Osteocyte (in vitro differentiated cells): ENCODE measurements at regions not wholly inside any gene's neighbourhood (a gene's known extent, or its start where the extent isn't known, plus 50 kb on each side); places are given as distances from the start of the nearest gene placed in this dataset.

Experiments
- DNase-seq: peaks from one replicate; pipeline ENCODE4 v3.0.0; 2021; ENCODE audit warnings: mixed read lengths; ENCODE audit not compliant: unreplicated experiment; ENCODE audit errors: extremely low spot score
- H3K27ac Mint-ChIP-seq: one replicate; pipeline ENCODE4 v1.8.0; 2021; ENCODE audit warnings: mild to moderate bottlenecking, mixed read lengths; ENCODE audit not compliant: unreplicated experiment
- H3K27me3 Mint-ChIP-seq: one replicate; pipeline ENCODE4 v1.8.0; 2021; ENCODE audit warnings: mixed read lengths; ENCODE audit not compliant: unreplicated experiment
- H3K36me3 Mint-ChIP-seq: one replicate; pipeline ENCODE4 v1.8.0; 2021; ENCODE audit warnings: mixed read lengths; ENCODE audit not compliant: unreplicated experiment
- H3K4me1 Mint-ChIP-seq: one replicate; pipeline ENCODE4 v1.8.0; 2021; ENCODE audit warnings: mixed read lengths; ENCODE audit not compliant: unreplicated experiment
- H3K4me3 Mint-ChIP-seq: one replicate; pipeline ENCODE4 v1.8.0; 2021; ENCODE audit warnings: mild to moderate bottlenecking, moderate library complexity, mixed read lengths; ENCODE audit not compliant: unreplicated experiment
- H3K9me3 Mint-ChIP-seq: one replicate; pipeline ENCODE4 v1.8.0; 2021; ENCODE audit warnings: mixed read lengths; ENCODE audit not compliant: unreplicated experiment
- TF ChIP-seq, protein P1 (sequence below): fragments of 200-600 bp; sonication (generic); IDR thresholded peaks from 2 replicates; pipeline ENCODE4 v1.5.0; 2021; ENCODE audit warnings: antibody characterized with exemption, mild to moderate bottlenecking, moderate library complexity

DNA sequence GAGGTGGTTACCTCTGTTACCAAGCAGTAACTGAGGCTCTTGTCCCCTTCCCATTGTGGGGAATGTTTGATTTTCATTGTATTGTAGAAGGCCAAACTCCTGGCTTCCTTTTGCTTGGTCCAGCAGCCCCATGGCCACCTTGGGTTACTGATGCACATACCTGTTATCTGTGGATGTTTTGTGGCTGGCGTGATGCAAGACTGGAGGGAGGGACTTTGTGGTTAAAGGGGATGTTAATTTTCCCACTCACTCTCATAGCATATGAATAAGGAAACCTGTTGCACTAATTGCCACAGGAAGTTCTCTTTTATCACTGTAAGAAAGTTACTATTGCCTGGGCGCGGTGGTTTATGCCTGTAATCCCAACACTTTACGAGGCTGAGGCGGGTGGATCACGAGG is 168.6 kb upstream of the HS3ST4 start:
- H3K4me3 Mint-ChIP-seq = no peak overlapping the region
- no peaks in the 10 kb centered on the region for H3K36me3 Mint-ChIP-seq
- H3K9me3 Mint-ChIP-seq = no peaks in the 10 kb centered on the region
- TF ChIP-seq, protein P1, sequence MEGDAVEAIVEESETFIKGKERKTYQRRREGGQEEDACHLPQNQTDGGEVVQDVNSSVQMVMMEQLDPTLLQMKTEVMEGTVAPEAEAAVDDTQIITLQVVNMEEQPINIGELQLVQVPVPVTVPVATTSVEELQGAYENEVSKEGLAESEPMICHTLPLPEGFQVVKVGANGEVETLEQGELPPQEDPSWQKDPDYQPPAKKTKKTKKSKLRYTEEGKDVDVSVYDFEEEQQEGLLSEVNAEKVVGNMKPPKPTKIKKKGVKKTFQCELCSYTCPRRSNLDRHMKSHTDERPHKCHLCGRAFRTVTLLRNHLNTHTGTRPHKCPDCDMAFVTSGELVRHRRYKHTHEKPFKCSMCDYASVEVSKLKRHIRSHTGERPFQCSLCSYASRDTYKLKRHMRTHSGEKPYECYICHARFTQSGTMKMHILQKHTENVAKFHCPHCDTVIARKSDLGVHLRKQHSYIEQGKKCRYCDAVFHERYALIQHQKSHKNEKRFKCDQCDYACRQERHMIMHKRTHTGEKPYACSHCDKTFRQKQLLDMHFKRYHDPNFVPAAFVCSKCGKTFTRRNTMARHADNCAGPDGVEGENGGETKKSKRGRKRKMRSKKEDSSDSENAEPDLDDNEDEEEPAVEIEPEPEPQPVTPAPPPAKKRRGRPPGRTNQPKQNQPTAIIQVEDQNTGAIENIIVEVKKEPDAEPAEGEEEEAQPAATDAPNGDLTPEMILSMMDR = no peak
- no peak for DNase-seq
- H3K27ac Mint-ChIP-seq = no peak overlapping the region
- H3K27me3 Mint-ChIP-seq = no peaks in the 10 kb centered on the region
- no peaks in the 10 kb centered on the region for H3K4me1 Mint-ChIP-seq

DNA sequence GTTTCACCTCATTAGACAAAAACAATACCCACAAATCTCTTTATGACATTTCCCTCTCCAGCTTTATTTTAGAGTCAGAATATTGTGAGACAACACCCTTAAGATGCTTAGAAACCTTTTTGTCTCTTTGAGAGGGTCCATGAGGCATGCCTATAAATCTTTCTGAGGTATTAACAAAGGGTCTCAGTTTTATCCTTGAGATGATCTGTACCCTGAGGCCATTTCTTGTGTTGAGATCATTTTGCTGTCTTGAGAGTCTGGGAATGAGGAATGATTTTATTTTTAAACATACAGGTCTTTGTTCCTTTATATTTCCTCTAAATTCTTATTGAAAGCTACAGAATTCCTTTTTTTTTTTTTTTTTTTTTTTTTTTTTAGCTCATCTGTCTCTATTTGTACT is 179.7 kb upstream of the HS3ST4 start:
- TF ChIP-seq, protein P1 = no peak
- no peak for DNase-seq
- H3K27ac Mint-ChIP-seq = no peak overlapping the region
- no peaks in the 10 kb centered on the region for H3K36me3 Mint-ChIP-seq
- H3K27me3 Mint-ChIP-seq = no peaks in the 10 kb centered on the region
- no peaks in the 10 kb centered on the region for H3K4me1 Mint-ChIP-seq
- H3K9me3 Mint-ChIP-seq = peaks cover 4% of the 10 kb centered on the region
- H3K4me3 Mint-ChIP-seq = no peak overlapping the region

DNA sequence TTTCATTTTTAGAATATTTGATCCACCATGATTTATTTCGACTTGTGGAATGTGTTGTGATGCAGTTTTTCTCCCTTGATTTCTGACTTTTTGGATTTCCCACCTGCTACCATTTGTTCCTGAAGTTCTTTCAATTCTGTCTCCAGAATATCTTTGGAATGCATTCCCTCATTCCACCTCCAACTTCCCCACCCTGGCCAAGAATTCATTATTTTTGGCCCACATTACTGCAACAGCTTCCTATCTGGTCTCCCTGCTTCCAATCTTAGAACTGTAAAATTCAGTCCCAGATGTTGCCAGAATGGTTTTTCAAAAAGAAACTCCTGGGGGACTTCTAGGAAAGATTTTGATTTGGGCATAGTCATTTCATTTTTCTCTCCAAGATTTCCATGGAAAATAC is 182.3 kb upstream of the HS3ST4 start:
- H3K4me3 Mint-ChIP-seq = no peak overlapping the region
- H3K36me3 Mint-ChIP-seq = no peaks in the 10 kb centered on the region
- DNase-seq = no peak
- H3K27me3 Mint-ChIP-seq = no peaks in the 10 kb centered on the region
- no peaks in the 10 kb centered on the region for H3K4me1 Mint-ChIP-seq
- TF ChIP-seq, protein P1 = no peak
- no peaks in the 10 kb centered on the region for H3K9me3 Mint-ChIP-seq
- H3K27ac Mint-ChIP-seq = no peak overlapping the region

DNA sequence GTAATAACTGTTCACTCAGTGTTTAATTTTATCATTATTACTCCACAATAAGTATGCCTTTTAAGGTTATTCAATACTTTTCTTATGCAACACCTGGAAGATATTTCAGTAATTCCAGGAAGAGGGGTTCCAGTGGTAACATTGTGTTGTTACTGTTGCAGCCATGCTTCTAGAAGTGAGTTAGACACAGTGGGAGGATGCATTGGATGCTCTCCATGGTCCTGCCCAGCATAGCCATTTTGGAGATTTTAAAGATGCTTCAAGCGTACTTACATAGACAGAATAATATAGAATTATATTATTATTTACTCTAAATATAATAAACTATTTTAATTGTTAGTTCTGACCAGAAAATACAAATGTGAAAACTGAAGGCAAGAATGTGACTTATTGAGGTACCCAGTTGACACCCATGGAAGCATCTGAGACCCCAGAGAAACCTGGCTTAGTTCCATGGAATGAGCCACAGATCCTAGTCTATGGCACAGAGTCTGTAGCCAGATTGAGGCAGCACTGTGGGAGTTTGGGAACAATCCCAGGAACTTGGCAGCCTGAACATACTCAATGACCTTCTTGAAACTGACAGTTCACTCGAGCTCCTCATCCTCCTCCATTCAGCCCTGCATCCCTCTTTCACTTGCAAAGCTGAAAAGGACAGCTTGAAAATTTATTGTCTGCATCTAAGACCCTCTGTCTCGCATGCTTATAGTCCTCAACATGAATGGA is 190.1 kb upstream of the HS3ST4 start:
- H3K9me3 Mint-ChIP-seq = peaks cover 3% of the 10 kb centered on the region
- TF ChIP-seq, protein P1 = no peak
- no peak overlapping the region for H3K4me3 Mint-ChIP-seq
- H3K27ac Mint-ChIP-seq = no peak overlapping the region
- H3K4me1 Mint-ChIP-seq = no peaks in the 10 kb centered on the region
- DNase-seq = no peak
- H3K36me3 Mint-ChIP-seq = no peaks in the 10 kb centered on the region
- no peaks in the 10 kb centered on the region for H3K27me3 Mint-ChIP-seq

DNA sequence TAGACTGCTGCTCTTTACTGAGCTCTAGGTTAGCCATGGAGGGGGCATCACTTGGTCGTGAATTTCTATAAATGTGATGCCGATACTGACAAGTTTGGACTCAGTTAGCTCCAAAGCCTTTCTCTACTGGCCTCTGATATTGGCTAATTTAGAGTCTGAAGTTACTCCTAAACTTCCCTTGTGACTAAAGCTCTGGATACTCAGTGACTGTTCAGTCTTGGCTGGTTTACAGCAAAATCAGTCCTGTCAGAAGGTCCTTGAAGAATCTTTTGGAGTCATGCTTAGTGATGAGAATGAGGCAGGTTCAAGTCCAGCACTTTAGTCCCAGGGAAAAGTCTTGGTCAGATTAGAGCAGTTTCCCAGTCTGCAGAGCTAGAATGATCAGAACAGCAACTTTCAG is 197.5 kb upstream of the HS3ST4 start:
- no peak overlapping the region for H3K27ac Mint-ChIP-seq
- no peaks in the 10 kb centered on the region for H3K27me3 Mint-ChIP-seq
- no peaks in the 10 kb centered on the region for H3K4me1 Mint-ChIP-seq
- TF ChIP-seq, protein P1 = no peak
- H3K4me3 Mint-ChIP-seq = no peak overlapping the region
- no peak for DNase-seq
- H3K36me3 Mint-ChIP-seq = no peaks in the 10 kb centered on the region
- H3K9me3 Mint-ChIP-seq = peaks cover 10% of the 10 kb centered on the region
